GM12878 (cell line): ENCODE measurements at regions not wholly inside any gene's neighbourhood (a gene's known extent, or its start where the extent isn't known, plus 50 kb on each side); places are given as distances from the start of the nearest gene placed in this dataset.

ENCODE experiments used
- CBX5 ChIP-seq: sonication (generic); IDR thresholded peaks from 2 replicates; pipeline ENCODE4 v1.6.1; 2016; ENCODE audit warnings: low read depth, moderate library complexity, mild to moderate bottlenecking, inconsistent platforms
- CHD1 ChIP-seq: IDR thresholded peaks from 2 replicates; pipeline ENCODE4 v1.6.1; 2012; ENCODE audit warnings: low read depth, low read length, improper control_type of control experiment
- POLR2A ChIP-seq: IDR thresholded peaks from 2 replicates; pipeline ENCODE4 v1.6.1; 2011; ENCODE audit warnings: low read depth, mild to moderate bottlenecking, low read length
- SP1 ChIP-seq: IDR thresholded peaks from one replicate; pipeline ENCODE4 v1.6.1; 2011; ENCODE audit warnings: low read depth, low read length
- TF ChIP-seq, protein P1 (sequence below), 3 experiments: IDR thresholded peaks in 2 of 3; conservative IDR thresholded peaks in 1 of 3; 2 replicates each; pipeline ENCODE4 v1.5.1; 2011; ENCODE audit warnings: low read depth in 3 of 3, low read length in 3 of 3, mild to moderate bottlenecking in 3 of 3, control low read depth in 2 of 3, moderate library complexity in 2 of 3, inconsistent platforms in 1 of 3, mixed read lengths in 1 of 3; ENCODE audit not compliant: control insufficient read depth in 2 of 3, insufficient read depth in 1 of 3; ENCODE audit errors: extremely low read depth in 1 of 3
- TF ChIP-seq, protein P2 (sequence below): IDR thresholded peaks from 2 replicates; pipeline ENCODE4 v1.6.1; 2012; ENCODE audit warnings: low read depth, low read length, improper control_type of control experiment
- TF ChIP-seq, protein P3 (sequence below): IDR thresholded peaks from 2 replicates; pipeline ENCODE4 v1.6.1; 2011; ENCODE audit warnings: borderline replicate concordance, low read depth, mild to moderate bottlenecking, moderate library complexity, low read length; ENCODE audit not compliant: insufficient read depth, poor library complexity, severe bottlenecking

DNA sequence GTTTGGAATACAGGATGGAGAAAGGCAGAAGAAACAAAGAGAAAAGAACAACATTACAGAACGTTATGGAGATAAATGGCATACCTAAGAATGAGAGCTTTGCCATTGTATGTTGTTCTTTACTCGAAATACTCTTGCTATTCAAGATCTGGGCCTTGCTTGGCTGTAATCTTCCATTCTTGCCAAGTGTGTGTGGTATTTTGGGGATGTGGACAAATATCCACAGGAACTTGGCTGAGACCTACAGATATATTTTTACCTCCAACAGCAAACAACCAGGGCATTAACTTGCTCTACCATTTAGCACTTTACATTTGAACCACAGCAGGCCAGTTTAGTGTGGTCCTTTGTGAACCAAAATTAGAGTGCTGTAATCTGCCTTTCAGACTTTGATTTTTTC lies 76.3 kb downstream of the DKK1 start:
- no peak for TF ChIP-seq CHD1
- TF ChIP-seq POLR2A: no peak
- no peak for TF ChIP-seq SP1
- TF ChIP-seq, protein P1, sequence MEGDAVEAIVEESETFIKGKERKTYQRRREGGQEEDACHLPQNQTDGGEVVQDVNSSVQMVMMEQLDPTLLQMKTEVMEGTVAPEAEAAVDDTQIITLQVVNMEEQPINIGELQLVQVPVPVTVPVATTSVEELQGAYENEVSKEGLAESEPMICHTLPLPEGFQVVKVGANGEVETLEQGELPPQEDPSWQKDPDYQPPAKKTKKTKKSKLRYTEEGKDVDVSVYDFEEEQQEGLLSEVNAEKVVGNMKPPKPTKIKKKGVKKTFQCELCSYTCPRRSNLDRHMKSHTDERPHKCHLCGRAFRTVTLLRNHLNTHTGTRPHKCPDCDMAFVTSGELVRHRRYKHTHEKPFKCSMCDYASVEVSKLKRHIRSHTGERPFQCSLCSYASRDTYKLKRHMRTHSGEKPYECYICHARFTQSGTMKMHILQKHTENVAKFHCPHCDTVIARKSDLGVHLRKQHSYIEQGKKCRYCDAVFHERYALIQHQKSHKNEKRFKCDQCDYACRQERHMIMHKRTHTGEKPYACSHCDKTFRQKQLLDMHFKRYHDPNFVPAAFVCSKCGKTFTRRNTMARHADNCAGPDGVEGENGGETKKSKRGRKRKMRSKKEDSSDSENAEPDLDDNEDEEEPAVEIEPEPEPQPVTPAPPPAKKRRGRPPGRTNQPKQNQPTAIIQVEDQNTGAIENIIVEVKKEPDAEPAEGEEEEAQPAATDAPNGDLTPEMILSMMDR (IDR thresholded peaks at IDR 0.05 in 2 of 3, conservative IDR thresholded peaks at IDR 0.05 in 1 of 3; ENCODE audit: control insufficient read depth in 2 of 3, extremely low read depth in 1 of 3, insufficient read depth in 1 of 3, low read depth in 3 of 3, low read length in 3 of 3): no peak
- TF ChIP-seq CBX5: no peak
- TF ChIP-seq, protein P2, sequence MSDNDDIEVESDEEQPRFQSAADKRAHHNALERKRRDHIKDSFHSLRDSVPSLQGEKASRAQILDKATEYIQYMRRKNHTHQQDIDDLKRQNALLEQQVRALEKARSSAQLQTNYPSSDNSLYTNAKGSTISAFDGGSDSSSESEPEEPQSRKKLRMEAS: no peak
- TF ChIP-seq, protein P3, sequence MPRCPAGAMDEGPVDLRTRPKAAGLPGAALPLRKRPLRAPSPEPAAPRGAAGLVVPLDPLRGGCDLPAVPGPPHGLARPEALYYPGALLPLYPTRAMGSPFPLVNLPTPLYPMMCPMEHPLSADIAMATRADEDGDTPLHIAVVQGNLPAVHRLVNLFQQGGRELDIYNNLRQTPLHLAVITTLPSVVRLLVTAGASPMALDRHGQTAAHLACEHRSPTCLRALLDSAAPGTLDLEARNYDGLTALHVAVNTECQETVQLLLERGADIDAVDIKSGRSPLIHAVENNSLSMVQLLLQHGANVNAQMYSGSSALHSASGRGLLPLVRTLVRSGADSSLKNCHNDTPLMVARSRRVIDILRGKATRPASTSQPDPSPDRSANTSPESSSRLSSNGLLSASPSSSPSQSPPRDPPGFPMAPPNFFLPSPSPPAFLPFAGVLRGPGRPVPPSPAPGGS: no peak
